IPS-15b (cell line): ENCODE measurements at regions not wholly inside any gene's neighbourhood (a gene's known extent, or its start where the extent isn't known, plus 50 kb on each side); places are given as distances from the start of the nearest gene placed in this dataset.

Experiments
- H3K27me3 ChIP-seq: one replicate; pipeline ENCODE4 v1.6.1; 2013; ENCODE audit warnings: low read length; ENCODE audit not compliant: control insufficient read depth, insufficient read depth
- H3K36me3 ChIP-seq: one replicate; pipeline ENCODE4 v1.6.1; 2013; ENCODE audit warnings: low read length; ENCODE audit not compliant: control insufficient read depth, insufficient read depth
- H3K4me1 ChIP-seq: one replicate; pipeline ENCODE4 v1.6.1; 2013; ENCODE audit warnings: mild to moderate bottlenecking, low read length; ENCODE audit not compliant: control insufficient read depth, insufficient read depth
- H3K4me3 ChIP-seq: one replicate; pipeline ENCODE4 v1.5.1; 2013; ENCODE audit warnings: low read depth, low read length
- H3K9ac ChIP-seq: one replicate; pipeline ENCODE4 v1.6.1; 2013; ENCODE audit warnings: low read depth, mild to moderate bottlenecking, low read length
- H3K9me3 ChIP-seq: one replicate; pipeline ENCODE4 v1.6.1; 2013; ENCODE audit warnings: mild to moderate bottlenecking, low read length; ENCODE audit not compliant: control insufficient read depth, insufficient read depth

DNA sequence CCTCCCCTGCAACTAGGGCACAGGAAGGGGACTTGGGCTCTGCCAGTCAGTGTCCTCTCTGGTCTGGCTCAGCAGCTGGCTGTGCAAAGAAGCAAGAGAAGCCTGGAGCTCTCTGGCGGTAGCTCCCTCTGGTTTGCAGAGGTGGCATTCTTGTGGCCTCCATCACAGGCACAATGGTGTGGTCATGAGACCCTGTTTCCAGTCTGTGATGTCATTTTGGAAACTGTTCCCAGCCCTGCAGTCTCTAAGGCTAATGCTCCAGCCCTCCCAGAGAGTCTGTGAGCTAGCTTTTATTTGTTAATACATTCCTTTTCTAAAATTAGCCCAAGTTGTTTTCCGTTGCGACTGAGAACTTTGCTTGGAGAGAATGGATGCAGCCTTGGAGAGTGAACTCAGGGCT, 69.5 kb upstream of the FOXQ1 start:
- H3K4me3 ChIP-seq = no peak overlapping the region
- no peak overlapping the region for H3K9ac ChIP-seq
- H3K9me3 ChIP-seq = no peaks in the 10 kb centered on the region
- H3K4me1 ChIP-seq = no peaks in the 10 kb centered on the region
- no peaks in the 10 kb centered on the region for H3K36me3 ChIP-seq
- H3K27me3 ChIP-seq = no peaks in the 10 kb centered on the region

DNA sequence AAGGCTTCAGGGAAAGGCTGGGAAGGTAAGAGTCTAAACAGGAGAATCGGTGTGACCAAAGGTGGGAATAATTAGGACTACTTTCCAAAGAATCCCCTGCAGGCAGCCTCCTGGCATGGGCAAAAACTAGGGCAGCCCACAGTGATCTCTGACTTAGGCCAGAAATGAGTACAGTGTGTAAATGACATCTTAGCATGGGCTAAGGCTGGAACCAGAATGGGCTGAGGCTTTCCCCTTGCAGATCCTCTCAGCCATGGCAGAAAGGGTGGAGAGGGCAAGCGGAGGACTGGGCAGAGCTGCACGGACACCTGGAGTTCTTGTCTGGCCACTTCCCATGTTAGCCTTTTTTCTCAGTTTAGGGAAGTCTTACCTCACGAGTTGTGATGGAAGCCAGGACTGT, 69.9 kb upstream of the FOXQ1 start:
- Histone ChIP-seq H3K4me1 (no peaks in the 10 kb centered on the region), H3K9me3 (no peaks in the 10 kb centered on the region), H3K4me3 (no peak overlapping the region), H3K36me3 (no peaks in the 10 kb centered on the region), H3K27me3 (no peaks in the 10 kb centered on the region), H3K9ac (no peak overlapping the region)

DNA sequence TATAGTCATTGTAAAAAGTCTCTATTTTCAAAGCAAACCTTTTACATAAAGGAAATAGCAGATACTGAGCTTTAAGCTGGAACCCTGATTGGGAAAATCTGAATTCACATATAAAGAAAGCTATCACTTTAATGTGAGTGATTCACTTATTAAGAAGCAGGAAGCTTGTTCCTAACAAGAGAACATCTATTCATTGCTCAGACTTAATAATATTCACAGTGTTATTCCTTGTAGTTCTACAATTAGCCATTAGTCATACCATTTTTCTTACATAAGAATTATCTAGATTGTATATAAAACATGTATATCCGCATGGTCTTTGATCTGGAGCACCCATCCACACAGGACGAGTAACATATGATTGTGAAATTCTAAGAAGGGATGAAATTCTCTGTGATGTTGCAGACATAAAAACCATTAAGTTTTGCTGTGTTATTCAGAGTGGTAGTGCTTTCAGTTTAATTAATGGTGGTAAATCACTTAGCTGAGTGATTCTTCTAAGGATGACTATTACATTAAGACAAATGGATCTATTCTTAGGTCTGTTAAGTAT, 71.1 kb upstream of the FOXQ1 start:
- Histone ChIP-seq H3K36me3 (no peaks in the 10 kb centered on the region), H3K27me3 (no peaks in the 10 kb centered on the region), H3K4me1 (no peaks in the 10 kb centered on the region), H3K9ac (no peak overlapping the region), H3K4me3 (no peak overlapping the region), H3K9me3 (no peaks in the 10 kb centered on the region)

DNA sequence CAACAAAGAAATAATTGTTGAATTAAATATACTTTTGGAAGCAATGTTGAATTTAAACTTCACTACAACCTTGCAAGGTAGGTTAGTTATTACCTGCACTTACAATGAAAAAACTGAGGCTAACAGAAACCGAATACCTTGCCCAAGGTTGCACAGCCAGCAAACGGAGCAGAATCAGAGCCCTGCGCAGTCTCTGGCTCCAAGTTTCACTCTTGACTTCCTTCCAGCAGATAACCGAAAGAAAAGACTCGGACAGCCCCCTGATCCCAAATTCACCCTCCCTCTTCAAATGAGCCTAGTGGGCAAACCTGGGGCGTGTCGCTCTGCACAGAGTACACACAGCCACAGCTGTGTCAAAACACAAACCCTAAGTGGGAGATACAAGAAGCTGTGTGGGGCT, 72.1 kb upstream of the FOXQ1 start:
- Histone ChIP-seq H3K27me3 (no peaks in the 10 kb centered on the region), H3K4me3 (no peak overlapping the region), H3K36me3 (no peaks in the 10 kb centered on the region), H3K9ac (no peak overlapping the region), H3K9me3 (no peaks in the 10 kb centered on the region), H3K4me1 (no peaks in the 10 kb centered on the region)

DNA sequence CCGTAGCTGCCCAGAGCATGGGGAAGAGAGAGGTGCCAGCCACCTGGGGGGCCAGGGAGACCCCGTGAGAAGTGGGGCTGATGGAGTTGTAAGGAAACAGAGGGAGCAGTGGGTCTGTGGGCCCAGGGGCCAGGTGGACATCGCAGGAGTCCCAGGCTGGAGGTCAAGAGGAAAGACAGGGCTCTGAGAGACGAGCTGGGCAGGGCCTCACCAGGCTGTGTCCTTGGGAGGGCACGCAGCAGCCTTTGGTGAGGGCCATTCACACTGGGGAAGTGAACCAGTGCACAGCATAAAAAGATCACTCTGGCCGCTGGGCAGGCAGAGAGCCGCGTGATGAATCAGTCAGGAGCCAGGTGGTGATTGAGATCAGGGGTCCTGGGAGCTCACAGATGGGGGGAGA, 73.9 kb upstream of the FOXQ1 start:
- no peak overlapping the region for H3K4me3 ChIP-seq
- H3K9me3 ChIP-seq = no peaks in the 10 kb centered on the region
- H3K9ac ChIP-seq = no peak overlapping the region
- no peaks in the 10 kb centered on the region for H3K4me1 ChIP-seq
- H3K36me3 ChIP-seq = no peaks in the 10 kb centered on the region
- H3K27me3 ChIP-seq = no peaks in the 10 kb centered on the region

DNA sequence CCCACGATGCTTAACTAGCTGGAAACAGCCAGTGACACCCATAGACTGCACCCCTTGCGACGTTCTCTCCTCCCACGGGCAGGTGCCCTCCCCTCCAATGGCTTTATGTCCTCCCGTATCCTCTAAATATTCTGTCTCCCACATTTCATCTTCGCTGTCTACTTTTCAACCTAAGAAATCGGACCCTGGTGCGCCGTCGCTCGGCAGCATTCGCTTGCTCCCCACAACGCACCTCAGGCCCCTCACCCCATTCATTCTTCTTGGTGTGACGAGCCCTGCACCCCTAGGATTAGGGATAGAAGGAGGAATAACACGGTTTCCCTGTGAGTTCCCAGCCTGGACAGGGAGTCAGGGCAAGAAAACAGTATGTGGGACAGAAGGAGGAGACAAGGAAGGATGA, 74.3 kb upstream of the FOXQ1 start:
- Histone ChIP-seq H3K4me3 (no peak overlapping the region), H3K4me1 (no peaks in the 10 kb centered on the region), H3K9ac (no peak overlapping the region), H3K9me3 (no peaks in the 10 kb centered on the region), H3K36me3 (no peaks in the 10 kb centered on the region), H3K27me3 (no peaks in the 10 kb centered on the region)

DNA sequence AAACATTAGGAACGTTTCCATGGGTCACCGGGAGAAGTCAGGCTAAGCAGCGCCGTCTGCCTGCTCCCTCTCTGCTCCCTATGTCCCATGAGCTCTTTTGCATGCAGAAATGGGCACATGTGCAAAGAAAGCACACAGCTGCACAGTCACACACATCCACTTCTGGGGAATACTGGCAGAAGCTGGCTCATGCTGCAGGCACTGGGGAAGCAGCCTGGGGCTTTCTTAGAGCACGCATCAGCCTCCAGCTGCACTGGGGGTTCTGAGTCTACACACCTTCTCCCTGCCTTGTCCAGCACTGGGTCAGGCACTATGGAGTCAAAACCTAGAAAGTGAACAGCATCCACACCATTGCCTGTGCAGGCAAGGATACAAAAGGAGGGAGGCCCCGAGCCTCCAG, 76.1 kb upstream of the FOXQ1 start:
- no peaks in the 10 kb centered on the region for H3K27me3 ChIP-seq
- no peak overlapping the region for H3K9ac ChIP-seq
- H3K9me3 ChIP-seq = no peaks in the 10 kb centered on the region
- no peaks in the 10 kb centered on the region for H3K4me1 ChIP-seq
- no peak overlapping the region for H3K4me3 ChIP-seq
- H3K36me3 ChIP-seq = no peaks in the 10 kb centered on the region

DNA sequence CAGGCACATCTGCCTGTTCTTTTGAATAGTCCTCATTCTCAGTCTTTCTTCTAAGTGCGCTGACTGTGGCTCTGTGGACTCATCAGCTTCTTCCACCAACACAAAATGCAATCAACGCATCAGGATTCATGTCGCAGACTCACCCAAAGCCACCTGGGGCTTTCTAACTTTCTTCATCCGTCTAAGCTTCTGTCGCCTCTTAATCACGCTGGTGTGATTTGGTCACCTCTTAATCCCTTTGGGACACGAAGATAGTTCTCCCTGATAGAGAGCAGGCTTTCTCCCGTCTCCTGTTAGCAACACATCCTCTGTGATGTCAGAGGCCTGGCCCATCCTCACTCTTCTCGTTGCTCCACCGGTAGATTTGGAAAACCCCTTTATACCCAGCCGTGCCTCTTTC, 78.0 kb upstream of the FOXQ1 start:
- Histone ChIP-seq H3K4me3 (no peak overlapping the region), H3K4me1 (no peaks in the 10 kb centered on the region), H3K9me3 (no peaks in the 10 kb centered on the region), H3K36me3 (no peaks in the 10 kb centered on the region), H3K9ac (no peak overlapping the region), H3K27me3 (no peaks in the 10 kb centered on the region)

DNA sequence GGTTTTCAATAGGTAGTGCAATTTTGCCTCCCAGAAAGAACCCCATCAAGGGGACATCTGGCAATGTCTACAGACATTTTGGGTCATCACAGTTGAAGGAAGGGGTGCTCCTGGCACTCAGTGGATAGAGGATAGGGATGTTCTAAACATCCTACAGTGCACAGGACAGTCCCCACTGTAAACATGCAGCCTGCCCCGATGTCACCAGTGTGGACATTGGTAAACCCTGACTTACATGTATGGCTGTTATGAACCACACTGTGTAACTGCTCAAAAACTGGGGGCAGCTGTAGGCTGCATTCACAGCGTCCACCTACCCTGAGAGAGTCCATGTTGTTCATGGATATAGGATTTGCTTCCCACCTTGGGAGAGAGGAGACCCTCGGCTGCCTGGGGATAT, 79.3 kb upstream of the FOXQ1 start:
- no peaks in the 10 kb centered on the region for H3K36me3 ChIP-seq
- H3K27me3 ChIP-seq = no peaks in the 10 kb centered on the region
- H3K9me3 ChIP-seq = no peaks in the 10 kb centered on the region
- H3K4me3 ChIP-seq = no peak overlapping the region
- no peaks in the 10 kb centered on the region for H3K4me1 ChIP-seq
- no peak overlapping the region for H3K9ac ChIP-seq

DNA sequence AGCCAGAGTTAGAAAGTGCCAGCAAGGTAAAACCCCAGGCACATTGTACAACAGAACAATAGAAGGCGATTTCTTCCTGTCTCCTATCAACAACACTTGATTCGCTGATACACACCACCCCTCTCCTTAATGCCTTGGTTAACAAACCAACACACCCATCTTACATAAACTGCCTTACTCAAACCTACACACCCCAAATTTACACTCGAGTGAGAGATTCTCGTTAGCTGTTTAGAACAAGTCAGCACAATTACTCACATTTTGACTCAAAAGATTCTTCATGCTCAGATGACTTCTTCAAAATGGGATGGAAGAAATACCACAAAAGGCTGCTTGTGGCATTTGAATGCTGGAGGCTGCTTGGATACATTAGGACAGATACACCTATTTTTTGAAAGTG, 80.0 kb upstream of the FOXQ1 start:
- no peak overlapping the region for H3K9ac ChIP-seq
- no peaks in the 10 kb centered on the region for H3K36me3 ChIP-seq
- H3K4me3 ChIP-seq = no peak overlapping the region
- H3K4me1 ChIP-seq = no peaks in the 10 kb centered on the region
- no peaks in the 10 kb centered on the region for H3K9me3 ChIP-seq
- no peaks in the 10 kb centered on the region for H3K27me3 ChIP-seq

DNA sequence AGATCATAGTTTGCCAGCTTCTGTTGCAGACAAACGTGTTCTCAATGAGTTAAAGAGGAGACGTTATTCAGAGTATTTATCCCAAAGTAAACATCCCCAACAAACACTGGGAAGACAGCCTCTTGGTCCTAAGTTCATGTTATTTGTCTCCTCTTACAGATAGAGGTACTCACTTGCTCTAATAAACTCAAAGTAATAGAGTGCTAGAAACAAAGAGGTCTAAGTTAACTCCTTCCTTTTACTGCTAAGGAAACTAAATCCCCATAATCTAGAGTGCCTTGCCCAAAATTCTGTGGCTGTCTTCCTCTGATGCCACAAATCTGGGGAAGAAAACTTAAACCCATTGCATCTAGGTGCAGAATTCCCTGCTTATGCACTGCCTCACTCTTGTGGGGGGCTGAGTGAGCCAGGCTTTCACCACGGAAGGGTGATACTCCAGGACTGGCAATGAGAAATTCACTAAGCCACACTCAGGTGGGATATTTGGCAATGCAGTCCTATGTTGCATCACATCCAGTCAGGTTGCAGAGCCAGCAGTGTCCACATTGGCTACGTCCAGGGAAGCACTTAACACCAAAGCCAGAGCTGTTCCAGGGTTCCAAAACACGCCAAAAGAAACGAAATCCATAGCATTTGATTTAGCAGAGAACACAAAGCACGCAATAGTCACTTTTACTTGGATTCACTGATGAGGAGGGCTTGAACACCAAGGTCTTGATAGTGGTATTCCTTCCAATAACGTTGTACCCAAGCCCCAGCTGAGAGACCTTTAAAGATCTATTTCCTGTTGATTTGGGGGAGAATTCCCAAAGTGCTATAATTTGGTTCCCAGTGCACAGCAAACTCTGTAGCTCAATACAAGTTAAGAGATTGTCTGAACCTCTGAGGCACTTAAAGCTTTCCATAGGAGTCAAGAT, 81.0 kb upstream of the FOXQ1 start:
- no peak overlapping the region for H3K9ac ChIP-seq
- H3K36me3 ChIP-seq = no peaks in the 10 kb centered on the region
- no peak overlapping the region for H3K4me3 ChIP-seq
- H3K27me3 ChIP-seq = no peaks in the 10 kb centered on the region
- no peaks in the 10 kb centered on the region for H3K9me3 ChIP-seq
- H3K4me1 ChIP-seq = no peaks in the 10 kb centered on the region

DNA sequence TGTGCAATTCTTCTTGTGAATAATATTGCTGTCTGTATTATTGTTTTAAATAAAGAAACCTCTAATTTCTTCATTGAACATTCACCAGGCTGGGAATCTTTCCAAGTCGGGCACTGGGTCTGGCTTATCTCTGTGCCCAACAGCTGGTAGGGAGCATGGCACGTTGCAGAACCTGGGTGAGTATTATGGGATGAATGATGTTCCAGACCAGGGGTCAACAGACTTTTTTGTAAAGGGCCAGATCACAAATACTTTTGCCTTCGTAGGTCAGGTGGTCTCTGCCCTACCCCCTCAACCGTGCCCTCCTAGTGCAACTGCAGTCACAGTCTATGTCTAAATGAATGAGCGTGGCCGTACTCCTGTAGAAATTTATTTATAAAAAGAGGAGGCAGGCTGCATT, 81.6 kb upstream of the FOXQ1 start:
- H3K9ac ChIP-seq = no peak overlapping the region

More for the DNA sequence above, 81.6 kb upstream of the FOXQ1 start:
- H3K4me1 ChIP-seq = no peaks in the 10 kb centered on the region
- no peak overlapping the region for H3K4me3 ChIP-seq
- H3K27me3 ChIP-seq = no peaks in the 10 kb centered on the region
- no peaks in the 10 kb centered on the region for H3K9me3 ChIP-seq
- no peaks in the 10 kb centered on the region for H3K36me3 ChIP-seq
